ENCODE measurements at regions not wholly inside any gene's neighbourhood (a gene's known extent, or its start where the extent isn't known, plus 50 kb on each side); places are given as distances from the start of the nearest gene placed in this dataset.
A peak's percentile ranks its signal among the peaks of the same experiment; 100 is the strongest.
"Not testable (repeated sequence)": the region's sequence is repeated elsewhere in the genome, so short reads cannot be mapped to it uniquely, and the experiment has no call there.

GRCh38 chr13:26888632-26889031, 128.0 kb upstream of the GPR12 start:
- no peak for DNase-seq (ENCODE audit: low read depth)

GRCh38 chr13:26887594-26887993, 127.0 kb upstream of the GPR12 start:
- DNase-seq (ENCODE audit: low read depth), result no peak

- DNase-seq (ENCODE audit: low read depth), result no peak
Observed at GRCh38 chr13:26883613-26884257, 123.1 kb upstream of the GPR12 start.

GRCh38 chr13:26882731-26883130, 122.1 kb upstream of the GPR12 start:
- no peak for DNase-seq (ENCODE audit: low read depth)

GRCh38 chr13:26881154-26881553, 120.6 kb upstream of the GPR12 start:
- peak; percentile 6 for DNase-seq (ENCODE audit: low read depth)

GRCh38 chr13:26880735-26881134, 120.1 kb upstream of the GPR12 start:
- DNase-seq (ENCODE audit: low read depth), result no peak

GRCh38 chr13:26878438-26878837, 117.9 kb upstream of the GPR12 start:
- DNase-seq (ENCODE audit: low read depth), result no peak

- no peak for DNase-seq (ENCODE audit: low read depth)
Observed at GRCh38 chr13:26873386-26873698, 112.8 kb upstream of the GPR12 start.

- DNase-seq (ENCODE audit: low read depth), result peak; percentile 5
Observed at GRCh38 chr13:26872525-26873385, 112.2 kb upstream of the GPR12 start.

- peak; percentile 13 for DNase-seq (ENCODE audit: low read depth)
Observed at GRCh38 chr13:26867451-26868091, 107.0 kb upstream of the GPR12 start.

GRCh38 chr13:26864576-26864975, 104.0 kb upstream of the GPR12 start:
- no peak for DNase-seq (ENCODE audit: low read depth)

- DNase-seq (ENCODE audit: low read depth), result no peak
Observed at GRCh38 chr13:26861941-26862340, 101.4 kb upstream of the GPR12 start.

GRCh38 chr13:26855921-26856320, 95.3 kb upstream of the GPR12 start:
- no peak for DNase-seq (ENCODE audit: low read depth)

- no peak for DNase-seq (ENCODE audit: low read depth)
Observed at GRCh38 chr13:26855071-26855470, 94.5 kb upstream of the GPR12 start.

- DNase-seq (ENCODE audit: low read depth), result no peak
Observed at GRCh38 chr13:26853323-26853722, 92.7 kb upstream of the GPR12 start.

- no peak for DNase-seq (ENCODE audit: low read depth)
Observed at GRCh38 chr13:26847281-26847680, 86.7 kb upstream of the GPR12 start.

GRCh38 chr13:26845063-26845462, 84.5 kb upstream of the GPR12 start:
- DNase-seq (ENCODE audit: low read depth), result not testable (repeated sequence)

- no peak for DNase-seq (ENCODE audit: low read depth)
Observed at GRCh38 chr13:26839682-26840081, 79.1 kb upstream of the GPR12 start.

- DNase-seq (ENCODE audit: low read depth), result no peak
Observed at GRCh38 chr13:26838821-26839220, 78.2 kb upstream of the GPR12 start.

- no peak for DNase-seq (ENCODE audit: low read depth)
Observed at GRCh38 chr13:26837997-26838396, 77.4 kb upstream of the GPR12 start.

- no peak for DNase-seq (ENCODE audit: low read depth)
Observed at GRCh38 chr13:26837102-26837501, 76.5 kb upstream of the GPR12 start.

GRCh38 chr13:26836626-26837025, 76.0 kb upstream of the GPR12 start:
- no peak for DNase-seq (ENCODE audit: low read depth)

- no peak for DNase-seq (ENCODE audit: low read depth)
Observed at GRCh38 chr13:26834646-26835045, 74.1 kb upstream of the GPR12 start.
